HepG2 (cell line): ENCODE measurements at regions not wholly inside any gene's neighbourhood (a gene's known extent, or its start where the extent isn't known, plus 50 kb on each side); places are given as distances from the start of the nearest gene placed in this dataset.

Source experiments
- ATAC-seq: fragments of 200-7000 bp; cut with Tn5 transposase; 3 replicates; pipeline ENCODE4 v1.9.1; 2020; ENCODE audit warnings: mild to moderate bottlenecking, moderate library complexity
- BruUV-seq: library from RNA; stranded (reverse); fragments of 400-500 nt; replicated peaks from 2 replicates; lab custom pipeline; 2021; lab: Mats Ljungman, UMichigan
- CTCF ChIA-PET: fragments of 300-600 bp; formaldehyde crosslinking; extraction: SDS; loops from one replicate; lab custom pipeline; 2021; ENCODE audit warnings: low total read pairs, inconsistent platforms, low intra/inter-chr PET ratio; lab: Yijun Ruan, JAX
- POLR2A ChIA-PET: fragments of 350-600 bp; sonication (Branson Sonifier 250); formaldehyde crosslinking; loops from one replicate; lab custom pipeline; 2020; ENCODE audit warnings: antibody characterized with exemption, inconsistent platforms; lab: Yijun Ruan, JAX
- DNase-seq: peaks from one replicate; pipeline ENCODE4 v3.0.0-alpha.2; 2015; ENCODE audit warnings: low spot score
- FAIRE-seq: peaks from 3 replicates; lab custom pipeline; 2011; peaks lifted over from hg19 to GRCh38; lab: Jason Lieb, UNC
- H2AFZ ChIP-seq: one replicate; pipeline ENCODE4 v1.6.1; 2011; ENCODE audit warnings: low read length, inconsistent platforms
- H3K27ac ChIP-seq: fragments of 300-600 bp; 3 replicates; pipeline ENCODE4 v1.8.0; 2011; ENCODE audit warnings: mixed run types, mild to moderate bottlenecking, mixed read lengths, low read length, inconsistent platforms; ENCODE audit not compliant: insufficient read depth; ENCODE audit errors: extremely low read length
- H3K27me3 ChIP-seq, 2 experiments: fragments of 200-600 bp in 1 of 2; 2 replicates in 1 of 2; 3 replicates in 1 of 2; pipeline versions ENCODE4 v1.6.0 to v1.8.0; 2011; ENCODE audit warnings: low read length in 2 of 2, mild to moderate bottlenecking in 2 of 2, moderate library complexity in 2 of 2, inconsistent platforms in 1 of 2; ENCODE audit not compliant: insufficient read depth in 2 of 2, control insufficient read depth in 1 of 2
- H3K36me3 ChIP-seq, 2 experiments: fragments of 200-600 bp in 1 of 2; replicated peaks in 1 of 2; 2 replicates in 1 of 2; 3 replicates in 1 of 2; pipeline versions ENCODE4 v1.5.1 to v1.8.0; 2011; ENCODE audit warnings: low read length in 2 of 2, inconsistent platforms in 1 of 2; ENCODE audit not compliant: insufficient read depth in 2 of 2, control insufficient read depth in 1 of 2
- H3K4me1 ChIP-seq: 2 replicates; pipeline ENCODE4 v1.5.1; 2012; ENCODE audit warnings: low read length, inconsistent platforms; ENCODE audit not compliant: insufficient read depth
- H3K4me2 ChIP-seq: 2 replicates; pipeline ENCODE4 v1.6.0; 2011; ENCODE audit warnings: low read depth, low read length, inconsistent platforms
- H3K4me3 ChIP-seq, 3 experiments: fragments of 200-600 bp in 1 of 3; sonication (generic), shearing (Covaris generic) in 1 of 3; replicated peaks in 1 of 3; 2 replicates each; pipeline ENCODE4 v1.5.1; 2011 to 2016; ENCODE audit warnings: low read length in 3 of 3, inconsistent platforms in 2 of 3, low read depth in 2 of 3, mild to moderate bottlenecking in 2 of 3, control low read depth in 1 of 3, mixed read lengths in 1 of 3; ENCODE audit not compliant: insufficient read depth in 1 of 3
- H3K79me2 ChIP-seq: one replicate; pipeline ENCODE4 v1.6.1; 2011; ENCODE audit warnings: low read length, inconsistent platforms; ENCODE audit not compliant: insufficient read depth
- H3K9ac ChIP-seq: 2 replicates; pipeline ENCODE4 v1.6.0; 2011; ENCODE audit warnings: mild to moderate bottlenecking, low read depth, low read length, inconsistent platforms; ENCODE audit not compliant: insufficient read depth
- H3K9me3 ChIP-seq: 2 replicates; pipeline ENCODE4 v1.5.1; 2012; ENCODE audit warnings: mild to moderate bottlenecking, low read length
- H4K20me1 ChIP-seq: 2 replicates; pipeline ENCODE4 v1.6.0; 2011; ENCODE audit warnings: inconsistent platforms, mild to moderate bottlenecking, low read length, moderate library complexity; ENCODE audit not compliant: insufficient read depth
- ESRRA ChIP-seq: sonication (generic); formaldehyde crosslinking; IDR thresholded peaks from 2 replicates; pipeline ENCODE4 v1.5.1; 2020; ENCODE audit warnings: mild to moderate bottlenecking, low read depth, missing genetic modification reagents
- GFI1 ChIP-seq: sonication (generic); formaldehyde crosslinking; IDR thresholded peaks from 2 replicates; pipeline ENCODE4 v1.5.0; 2020; ENCODE audit warnings: missing genetic modification reagents, mild to moderate bottlenecking, borderline replicate concordance
- JUN ChIP-seq: sonication (generic); formaldehyde crosslinking; IDR thresholded peaks from 2 replicates; pipeline ENCODE4 v1.4.0; 2020; ENCODE audit warnings: mild to moderate bottlenecking, missing genetic modification reagents
- MIXL1 ChIP-seq: IDR thresholded peaks from 2 replicates; pipeline ENCODE4 v1.6.1; 2016
- NFRKB ChIP-seq: fragments of 450-650 bp; IDR thresholded peaks from 2 replicates; pipeline ENCODE4 v1.6.1; 2017
- POLR2AphosphoS5 ChIP-seq: IDR thresholded peaks from 2 replicates; pipeline ENCODE4 v1.6.1; 2012; ENCODE audit warnings: low read depth, low read length
- PRMT3 ChIP-seq: sonication (generic); formaldehyde crosslinking; IDR thresholded peaks from 2 replicates; pipeline ENCODE4 v1.8.1; 2022; ENCODE audit warnings: low read depth, mild to moderate bottlenecking, moderate library complexity, missing genetic modification reagents, borderline replicate concordance
- ZNF264 ChIP-seq: sonication (generic); formaldehyde crosslinking; IDR thresholded peaks from 2 replicates; pipeline ENCODE4 v1.4.0; 2020; ENCODE audit warnings: missing genetic modification reagents
- ZNF331 ChIP-seq: sonication (generic); formaldehyde crosslinking; IDR thresholded peaks from 2 replicates; pipeline ENCODE4 v1.4.0; 2020; ENCODE audit warnings: missing genetic modification reagents
- ZNF598 ChIP-seq: sonication (generic); formaldehyde crosslinking; IDR thresholded peaks from 2 replicates; pipeline ENCODE4 v1.5.1; 2020; ENCODE audit warnings: mild to moderate bottlenecking, missing genetic modification reagents, borderline replicate concordance
- ZNF720 ChIP-seq: sonication (generic); formaldehyde crosslinking; IDR thresholded peaks from 2 replicates; pipeline ENCODE4 v1.4.0; 2020; ENCODE audit warnings: missing genetic modification reagents
- WGBS: methylation state at CpG from one replicate; pipeline ENCODE4 v1.1.6; 2017; ENCODE audit warnings: low lambda C conversion rate; 5-methylcytosine and 5-hydroxymethylcytosine counted together
- in situ Hi-C: cut with HindIII; loops from 2 replicates; pipeline ENCODE4 v1.10.0; 2017; ENCODE audit warnings: low pct_unique_long_range_greater_than_20kb; ENCODE audit not compliant: extremely low pct_ligation_motif_present
- intact Hi-C: fragments of 100-400 bp; cut with micrococcal nuclease; formaldehyde crosslinking; loops from one replicate; pipeline ENCODE4 v1.10.0; 2022; ENCODE audit not compliant: unreplicated experiment
- TF ChIP-seq, protein P1 (sequence below): sonication (generic); formaldehyde crosslinking; IDR thresholded peaks from 2 replicates; pipeline ENCODE4 v1.5.0; 2020; ENCODE audit warnings: mild to moderate bottlenecking, missing genetic modification reagents
- TF ChIP-seq, protein P2 (sequence below): sonication (generic); formaldehyde crosslinking; IDR thresholded peaks from 2 replicates; pipeline ENCODE4 v1.5.0; 2020; ENCODE audit warnings: mild to moderate bottlenecking, missing genetic modification reagents, borderline replicate concordance
- TF ChIP-seq, protein P3 (sequence below): sonication (generic); formaldehyde crosslinking; IDR thresholded peaks from 2 replicates; pipeline ENCODE4 v1.5.0; 2020; ENCODE audit warnings: mild to moderate bottlenecking, missing genetic modification reagents, borderline replicate concordance

- TF ChIP-seq PRMT3, result no peak
- TF ChIP-seq, protein P1, sequence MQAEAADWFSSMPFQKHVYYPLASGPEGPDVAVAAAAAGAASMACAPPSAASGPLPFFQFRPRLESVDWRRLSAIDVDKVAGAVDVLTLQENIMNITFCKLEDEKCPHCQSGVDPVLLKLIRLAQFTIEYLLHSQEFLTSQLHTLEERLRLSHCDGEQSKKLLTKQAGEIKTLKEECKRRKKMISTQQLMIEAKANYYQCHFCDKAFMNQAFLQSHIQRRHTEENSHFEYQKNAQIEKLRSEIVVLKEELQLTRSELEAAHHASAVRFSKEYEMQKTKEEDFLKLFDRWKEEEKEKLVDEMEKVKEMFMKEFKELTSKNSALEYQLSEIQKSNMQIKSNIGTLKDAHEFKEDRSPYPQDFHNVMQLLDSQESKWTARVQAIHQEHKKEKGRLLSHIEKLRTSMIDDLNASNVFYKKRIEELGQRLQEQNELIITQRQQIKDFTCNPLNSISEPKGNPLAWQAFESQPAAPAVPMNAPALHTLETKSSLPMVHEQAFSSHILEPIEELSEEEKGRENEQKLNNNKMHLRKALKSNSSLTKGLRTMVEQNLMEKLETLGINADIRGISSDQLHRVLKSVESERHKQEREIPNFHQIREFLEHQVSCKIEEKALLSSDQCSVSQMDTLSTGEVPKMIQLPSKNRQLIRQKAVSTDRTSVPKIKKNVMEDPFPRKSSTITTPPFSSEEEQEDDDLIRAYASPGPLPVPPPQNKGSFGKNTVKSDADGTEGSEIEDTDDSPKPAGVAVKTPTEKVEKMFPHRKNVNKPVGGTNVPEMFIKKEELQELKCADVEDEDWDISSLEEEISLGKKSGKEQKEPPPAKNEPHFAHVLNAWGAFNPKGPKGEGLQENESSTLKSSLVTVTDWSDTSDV (CRISPR knock-in tag), result no peak
These were observed 360.7 kb upstream of the ETAA1 start (continued) for GRCh38 chr2:67036444-67036843.

- peak; percentile 96 for ATAC-seq
- FAIRE-seq, result peak; percentile 62
- peak overlapping the region; percentile 2 for H3K27ac ChIP-seq
- BruUV-seq, result no TSS peak
- in situ Hi-C loops (no loop called here), intact Hi-C loops (no loop called here)
- ChIA-PET POLR2A (no interaction called here), CTCF (no interaction called here)
- H3K9me3 ChIP-seq, result peaks cover 88% of the 10 kb centered on the region
- peak overlapping the region; percentile 22 for H3K4me2 ChIP-seq
- H3K79me2 ChIP-seq, result no peaks in the 10 kb centered on the region
- 0 out of 2 replicates have a peak, but pooled peaks cover 10% of the 10 kb centered on the region for H3K4me1 ChIP-seq
- H2AFZ ChIP-seq, result no peak overlapping the region
- DNase-seq, result no peak
- no peak overlapping the region for H3K9ac ChIP-seq
- WGBS, result 7% methylated on average over 8 of the region's 8 CpGs
- no peaks in the 10 kb centered on the region for H3K27me3 ChIP-seq
- H4K20me1 ChIP-seq, result no peaks in the 10 kb centered on the region
- no peaks in the 10 kb centered on the region for H3K36me3 ChIP-seq
- no peak overlapping the region for H3K4me3 ChIP-seq
- TF ChIP-seq ZNF264 (CRISPR knock-in tag) (no peak), ESRRA (CRISPR knock-in tag) (no peak), ZNF331 (CRISPR knock-in tag) (no peak), ZNF720 (no peak), MIXL1 (CRISPR knock-in tag) (peak; percentile 75), NFRKB (no peak), JUN (CRISPR knock-in tag) (no peak), ZNF598 (CRISPR knock-in tag) (no peak), POLR2AphosphoS5 (no peak), GFI1 (CRISPR knock-in tag) (peak; percentile 48; the same call in 1 of the 2 replicates)
- TF ChIP-seq, protein P2, sequence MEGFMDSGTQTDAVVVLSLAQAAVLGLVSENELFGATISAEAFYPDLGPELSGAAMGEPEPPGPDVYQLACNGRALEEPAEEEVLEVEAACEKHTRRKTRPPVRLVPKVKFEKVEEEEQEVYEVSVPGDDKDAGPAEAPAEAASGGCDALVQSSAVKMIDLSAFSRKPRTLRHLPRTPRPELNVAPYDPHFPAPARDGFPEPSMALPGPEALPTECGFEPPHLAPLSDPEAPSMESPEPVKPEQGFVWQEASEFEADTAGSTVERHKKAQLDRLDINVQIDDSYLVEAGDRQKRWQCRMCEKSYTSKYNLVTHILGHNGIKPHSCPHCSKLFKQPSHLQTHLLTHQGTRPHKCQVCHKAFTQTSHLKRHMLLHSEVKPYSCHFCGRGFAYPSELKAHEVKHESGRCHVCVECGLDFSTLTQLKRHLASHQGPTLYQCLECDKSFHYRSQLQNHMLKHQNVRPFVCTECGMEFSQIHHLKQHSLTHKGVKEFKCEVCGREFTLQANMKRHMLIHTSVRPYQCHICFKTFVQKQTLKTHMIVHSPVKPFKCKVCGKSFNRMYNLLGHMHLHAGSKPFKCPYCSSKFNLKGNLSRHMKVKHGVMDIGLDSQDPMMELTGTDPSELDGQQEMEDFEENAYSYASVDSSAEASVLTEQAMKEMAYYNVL (CRISPR knock-in tag), result peak; percentile 32; the same call in 1 of the 2 replicates
- TF ChIP-seq, protein P3, sequence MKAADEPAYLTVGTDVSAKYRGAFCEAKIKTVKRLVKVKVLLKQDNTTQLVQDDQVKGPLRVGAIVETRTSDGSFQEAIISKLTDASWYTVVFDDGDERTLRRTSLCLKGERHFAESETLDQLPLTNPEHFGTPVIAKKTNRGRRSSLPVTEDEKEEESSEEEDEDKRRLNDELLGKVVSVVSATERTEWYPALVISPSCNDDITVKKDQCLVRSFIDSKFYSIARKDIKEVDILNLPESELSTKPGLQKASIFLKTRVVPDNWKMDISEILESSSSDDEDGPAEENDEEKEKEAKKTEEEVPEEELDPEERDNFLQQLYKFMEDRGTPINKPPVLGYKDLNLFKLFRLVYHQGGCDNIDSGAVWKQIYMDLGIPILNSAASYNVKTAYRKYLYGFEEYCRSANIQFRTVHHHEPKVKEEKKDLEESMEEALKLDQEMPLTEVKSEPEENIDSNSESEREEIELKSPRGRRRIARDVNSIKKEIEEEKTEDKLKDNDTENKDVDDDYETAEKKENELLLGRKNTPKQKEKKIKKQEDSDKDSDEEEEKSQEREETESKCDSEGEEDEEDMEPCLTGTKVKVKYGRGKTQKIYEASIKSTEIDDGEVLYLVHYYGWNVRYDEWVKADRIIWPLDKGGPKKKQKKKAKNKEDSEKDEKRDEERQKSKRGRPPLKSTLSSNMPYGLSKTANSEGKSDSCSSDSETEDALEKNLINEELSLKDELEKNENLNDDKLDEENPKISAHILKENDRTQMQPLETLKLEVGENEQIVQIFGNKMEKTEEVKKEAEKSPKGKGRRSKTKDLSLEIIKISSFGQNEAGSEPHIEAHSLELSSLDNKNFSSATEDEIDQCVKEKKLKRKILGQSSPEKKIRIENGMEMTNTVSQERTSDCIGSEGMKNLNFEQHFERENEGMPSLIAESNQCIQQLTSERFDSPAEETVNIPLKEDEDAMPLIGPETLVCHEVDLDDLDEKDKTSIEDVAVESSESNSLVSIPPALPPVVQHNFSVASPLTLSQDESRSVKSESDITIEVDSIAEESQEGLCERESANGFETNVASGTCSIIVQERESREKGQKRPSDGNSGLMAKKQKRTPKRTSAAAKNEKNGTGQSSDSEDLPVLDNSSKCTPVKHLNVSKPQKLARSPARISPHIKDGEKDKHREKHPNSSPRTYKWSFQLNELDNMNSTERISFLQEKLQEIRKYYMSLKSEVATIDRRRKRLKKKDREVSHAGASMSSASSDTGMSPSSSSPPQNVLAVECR (CRISPR knock-in tag), result no peak
These were observed 359.5 kb upstream of the ETAA1 start for GRCh38 chr2:67037655-67038054.
